Tibial artery (tissue), 4 donors: ENCODE measurements at regions not wholly inside any gene's neighbourhood (a gene's known extent, or its start where the extent isn't known, plus 50 kb on each side); places are given as distances from the start of the nearest gene placed in this dataset.
A peak's percentile ranks its signal among the peaks of the same experiment; 100 is the strongest.

Experiments used
- DNase-seq, 2 donors: peaks; one replicate each; pipeline ENCODE4 v3.0.0-alpha.2; 2019
- H3K27ac ChIP-seq, 2 donors: fragments of 200-600 bp; sonication (generic) in 1 of 2; 1 replicate in 1 of 2; 2 replicates in 1 of 2; pipeline ENCODE4 v1.5.1; 2018 to 2019; ENCODE audit warnings: mild to moderate bottlenecking in 1 of 2
- H3K27me3 ChIP-seq, 2 donors: fragments of 200-600 bp; sonication (generic) in 1 of 2; one replicate each; pipeline versions ENCODE4 v1.5.1 to v1.6.0; 2016 to 2019
- H3K36me3 ChIP-seq, 3 donors: fragments of 200-600 bp; sonication (generic) in 2 of 3; one replicate each; pipeline ENCODE4 v1.5.1; 2016 to 2019; ENCODE audit warnings: mild to moderate bottlenecking in 2 of 3
- H3K4me1 ChIP-seq, 4 donors: fragments of 200-600 bp; sonication (generic) in 2 of 4; 1 replicate in 3 of 4; 2 replicates in 1 of 4; pipeline ENCODE4 v1.5.1; 2016 to 2019
- H3K4me3 ChIP-seq, 2 donors: fragments of 200-600 bp; sonication (generic) in 1 of 2; 1 replicate in 1 of 2; 2 replicates in 1 of 2; pipeline ENCODE4 v1.5.1; 2018 to 2019; ENCODE audit warnings: mild to moderate bottlenecking in 2 of 2
- H3K9me3 ChIP-seq, 3 donors: fragments of 200-600 bp; sonication (generic) in 1 of 3; one replicate each; pipeline ENCODE4 v1.5.1; 2016 to 2019
- CTCF ChIP-seq, 2 experiments: fragments of 200-600 bp in 1 of 2; fragments of 450-650 bp in 1 of 2; IDR thresholded peaks; one replicate each; pipeline ENCODE4 v1.5.1; 2017 to 2019; ENCODE audit warnings: antibody characterized with exemption in 2 of 2, mild to moderate bottlenecking in 1 of 2, moderate library complexity in 1 of 2
- intact Hi-C: fragments of 100-400 bp; cut with DNase I; formaldehyde crosslinking; loops from one replicate; pipeline ENCODE4 v1.15.0; 2023; ENCODE audit warnings: low total_unique reads

GRCh38 chr12:46676797-46677520, 148.8 kb downstream of the SLC38A4 start:
- Histone ChIP-seq H3K4me3 (no peak overlapping the region), H3K36me3 (no peaks in the 10 kb centered on the region), H3K9me3 (no peaks in the 10 kb centered on the region), H3K27me3 (no peaks in the 10 kb centered on the region), H3K4me1 (peaks cover 0 to 5% (median 2%) of the 10 kb centered on the region in 4 donors), H3K27ac (no peak overlapping the region)
- no peak for DNase-seq
- intact Hi-C loops = loop anchor here (5.0 kb wide), 1 partner anchor 255 kb away; no protein-coding TSS in a partner anchor
- TF ChIP-seq CTCF (IDR thresholded peaks at IDR 0.05) = no peak

GRCh38 chr12:46676396-46676795, 149.4 kb downstream of the SLC38A4 start:
- Histone ChIP-seq H3K27ac (no peak overlapping the region), H3K27me3 (no peaks in the 10 kb centered on the region), H3K36me3 (no peaks in the 10 kb centered on the region), H3K4me1 (peaks cover 0 to 5% (median 2%) of the 10 kb centered on the region in 4 donors), H3K4me3 (no peak overlapping the region), H3K9me3 (no peaks in the 10 kb centered on the region)
- intact Hi-C loops = loop anchor here (5.0 kb wide), 1 partner anchor 256 kb away; no protein-coding TSS in a partner anchor
- no peak for TF ChIP-seq CTCF (IDR thresholded peaks at IDR 0.05)
- no peak for DNase-seq

- no peaks in the 10 kb centered on the region for H3K27me3 ChIP-seq
- no peak for DNase-seq
- intact Hi-C loops = loop anchor here (5.0 kb wide), 1 partner anchor 257 kb away; no protein-coding TSS in a partner anchor
- TF ChIP-seq CTCF (IDR thresholded peaks at IDR 0.05) = peak; percentile 67 to 73
- no peaks in the 10 kb centered on the region for H3K9me3 ChIP-seq
- H3K4me1 ChIP-seq = peaks cover 0 to 5% (median 2%) of the 10 kb centered on the region in 4 donors
- H3K4me3 ChIP-seq = peak overlapping the region in 1 of 2 donors; percentile 13
- no peaks in the 10 kb centered on the region for H3K36me3 ChIP-seq
- H3K27ac ChIP-seq = no peak overlapping the region
Measured at GRCh38 chr12:46675736-46676135, 150.1 kb downstream of the SLC38A4 start.

GRCh38 chr12:46674800-46675199, 151.0 kb downstream of the SLC38A4 start:
- Histone ChIP-seq H3K36me3 (no peaks in the 10 kb centered on the region), H3K9me3 (no peaks in the 10 kb centered on the region), H3K4me3 (no peak overlapping the region), H3K27me3 (no peaks in the 10 kb centered on the region), H3K27ac (no peak overlapping the region), H3K4me1 (peaks cover 0 to 5% (median 2%) of the 10 kb centered on the region in 4 donors)
- no peak for TF ChIP-seq CTCF (IDR thresholded peaks at IDR 0.05)
- intact Hi-C loops = loop anchor here (5.0 kb wide), 1 partner anchor 258 kb away; no protein-coding TSS in a partner anchor
- DNase-seq = no peak

GRCh38 chr12:46674129-46674528, 151.7 kb downstream of the SLC38A4 start:
- H3K9me3 ChIP-seq = no peaks in the 10 kb centered on the region
- H3K4me1 ChIP-seq = peaks cover 0 to 5% (median 2%) of the 10 kb centered on the region in 4 donors
- no peak for DNase-seq
- no peak overlapping the region for H3K27ac ChIP-seq
- intact Hi-C loops = no loop called here
- no peak overlapping the region for H3K4me3 ChIP-seq
- H3K27me3 ChIP-seq = no peaks in the 10 kb centered on the region
- no peak for TF ChIP-seq CTCF (IDR thresholded peaks at IDR 0.05)
- H3K36me3 ChIP-seq = no peaks in the 10 kb centered on the region
